NB4 (cell line): ENCODE measurements at regions not wholly inside any gene's neighbourhood (a gene's known extent, or its start where the extent isn't known, plus 50 kb on each side); places are given as distances from the start of the nearest gene placed in this dataset.

Experiments
- TF ChIP-seq, protein P1 (sequence below): IDR thresholded peaks from one replicate; pipeline ENCODE4 v1.5.1; 2012; ENCODE audit warnings: low read depth, low read length
- TF ChIP-seq, protein P2 (sequence below): IDR thresholded peaks from 2 replicates; pipeline ENCODE4 v1.6.1; 2011; ENCODE audit warnings: low read depth, low read length

DNA sequence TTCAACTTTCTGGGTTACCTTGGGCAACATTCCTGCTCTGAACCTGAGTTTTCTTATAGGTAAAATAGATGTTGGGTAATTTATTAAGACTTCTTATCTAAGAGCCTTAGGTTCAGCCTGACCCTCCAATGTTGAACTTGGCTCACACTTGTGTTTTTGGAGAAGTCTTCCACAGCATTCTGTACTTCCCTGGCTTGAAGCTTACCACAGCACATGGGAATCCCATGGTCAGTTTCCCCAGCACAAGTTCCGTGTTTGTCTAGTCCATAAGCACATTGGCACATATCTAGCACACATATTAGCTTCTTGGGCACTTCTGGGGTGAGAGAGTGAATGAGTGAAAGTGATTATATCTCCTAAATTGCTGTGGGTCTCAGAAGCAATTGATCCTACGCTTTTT, 782.5 kb upstream of the HS6ST1 start:
- TF ChIP-seq, protein P1, sequence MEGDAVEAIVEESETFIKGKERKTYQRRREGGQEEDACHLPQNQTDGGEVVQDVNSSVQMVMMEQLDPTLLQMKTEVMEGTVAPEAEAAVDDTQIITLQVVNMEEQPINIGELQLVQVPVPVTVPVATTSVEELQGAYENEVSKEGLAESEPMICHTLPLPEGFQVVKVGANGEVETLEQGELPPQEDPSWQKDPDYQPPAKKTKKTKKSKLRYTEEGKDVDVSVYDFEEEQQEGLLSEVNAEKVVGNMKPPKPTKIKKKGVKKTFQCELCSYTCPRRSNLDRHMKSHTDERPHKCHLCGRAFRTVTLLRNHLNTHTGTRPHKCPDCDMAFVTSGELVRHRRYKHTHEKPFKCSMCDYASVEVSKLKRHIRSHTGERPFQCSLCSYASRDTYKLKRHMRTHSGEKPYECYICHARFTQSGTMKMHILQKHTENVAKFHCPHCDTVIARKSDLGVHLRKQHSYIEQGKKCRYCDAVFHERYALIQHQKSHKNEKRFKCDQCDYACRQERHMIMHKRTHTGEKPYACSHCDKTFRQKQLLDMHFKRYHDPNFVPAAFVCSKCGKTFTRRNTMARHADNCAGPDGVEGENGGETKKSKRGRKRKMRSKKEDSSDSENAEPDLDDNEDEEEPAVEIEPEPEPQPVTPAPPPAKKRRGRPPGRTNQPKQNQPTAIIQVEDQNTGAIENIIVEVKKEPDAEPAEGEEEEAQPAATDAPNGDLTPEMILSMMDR: no peak
- TF ChIP-seq, protein P2, sequence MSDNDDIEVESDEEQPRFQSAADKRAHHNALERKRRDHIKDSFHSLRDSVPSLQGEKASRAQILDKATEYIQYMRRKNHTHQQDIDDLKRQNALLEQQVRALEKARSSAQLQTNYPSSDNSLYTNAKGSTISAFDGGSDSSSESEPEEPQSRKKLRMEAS: no peak
